GM19025 (cell line): ENCODE measurements at regions not wholly inside any gene's neighbourhood (a gene's known extent, or its start where the extent isn't known, plus 50 kb on each side); places are given as distances from the start of the nearest gene placed in this dataset.

Source experiments
- ATAC-seq: cut with Tn5 transposase; IDR thresholded peaks from one replicate; pipeline ENCODE4 v1.9.1; 2021; ENCODE audit warnings: mild to moderate bottlenecking, low read depth, moderate library complexity; ENCODE audit not compliant: unreplicated experiment

- ATAC-seq, result no peak
These were observed 51.2 kb upstream of the TIAM1 start for GRCh38 chr21:31395268-31395667.

GRCh38 chr21:31394309-31394708 is 50.2 kb upstream of the TIAM1 start:
- ATAC-seq, result no peak
